OCI-LY7 (cell line): ENCODE measurements at regions not wholly inside any gene's neighbourhood (a gene's known extent, or its start where the extent isn't known, plus 50 kb on each side); places are given as distances from the start of the nearest gene placed in this dataset.
"Not testable (repeated sequence)": the region's sequence is repeated elsewhere in the genome, so short reads cannot be mapped to it uniquely, and the experiment has no call there.

ENCODE experiments used
- BruUV-seq: library from RNA; stranded (reverse); fragments of 400-500 nt; replicated peaks from 2 replicates; lab custom pipeline; 2021; lab: Mats Ljungman, UMichigan
- CTCF ChIA-PET: fragments of 300-600 bp; sonication (Branson Sonifier 250); formaldehyde crosslinking; loops from one replicate; lab custom pipeline; 2022; ENCODE audit warnings: antibody characterized with exemption; ENCODE audit not compliant: unreplicated experiment; lab: Charles Lee
- POLR2A ChIA-PET: fragments of 300-600 bp; sonication (Branson Sonifier 250); formaldehyde crosslinking; loops from one replicate; lab custom pipeline; 2022; ENCODE audit warnings: antibody characterized with exemption; lab: Charles Lee
- DNase-seq: peaks from one replicate; pipeline ENCODE4 v3.0.0-alpha.2; 2015; ENCODE audit warnings: low spot score
- H2AFZ ChIP-seq: fragments of 200-600 bp; sonication (generic), shearing (Covaris generic); 2 replicates; pipeline ENCODE4 v1.6.1; 2014; ENCODE audit warnings: mild to moderate bottlenecking, antibody characterized with exemption, low read length, moderate library complexity
- H3K27ac ChIP-seq: fragments of 200-600 bp; sonication (generic); 2 replicates; pipeline ENCODE4 v1.5.1; 2014; ENCODE audit warnings: mixed run types, low read depth, mild to moderate bottlenecking, moderate library complexity, low read length, inconsistent platforms; ENCODE audit not compliant: poor library complexity, severe bottlenecking
- H3K36me3 ChIP-seq: fragments of 200-600 bp; sonication (generic); 2 replicates; pipeline ENCODE4 v1.6.1; 2014; ENCODE audit warnings: mild to moderate bottlenecking, antibody characterized with exemption, low read length, moderate library complexity, mixed read lengths; ENCODE audit not compliant: insufficient read depth
- H3K4me1 ChIP-seq: fragments of 200-600 bp; sonication (generic); 2 replicates; pipeline ENCODE4 v1.5.1; 2014; ENCODE audit warnings: mild to moderate bottlenecking, low read length; ENCODE audit not compliant: insufficient read depth, poor library complexity, severe bottlenecking
- H3K4me2 ChIP-seq: fragments of 200-600 bp; sonication (generic); 2 replicates; pipeline ENCODE4 v1.6.1; 2014; ENCODE audit warnings: mild to moderate bottlenecking, low read length
- H3K4me3 ChIP-seq: fragments of 200-600 bp; sonication (generic); 2 replicates; pipeline ENCODE4 v1.5.1; 2014; ENCODE audit warnings: mild to moderate bottlenecking, low read depth, low read length; ENCODE audit not compliant: poor library complexity, severe bottlenecking
- H3K79me2 ChIP-seq: fragments of 200-600 bp; sonication (generic); 2 replicates; pipeline ENCODE4 v1.6.1; 2016; ENCODE audit warnings: low read depth, mild to moderate bottlenecking, low read length, moderate library complexity, mixed read lengths; ENCODE audit not compliant: insufficient read depth
- H3K9me2 ChIP-seq: fragments of 200-600 bp; sonication (generic); 2 replicates; pipeline ENCODE4 v1.6.1; 2016; ENCODE audit warnings: mild to moderate bottlenecking, low read length, mixed read lengths; ENCODE audit not compliant: insufficient read depth
- H3K9me3 ChIP-seq: fragments of 200-600 bp; sonication (generic); 2 replicates; pipeline ENCODE4 v1.6.1; 2014; ENCODE audit warnings: mild to moderate bottlenecking, mixed run types, low read length, mixed read lengths
- H4K20me1 ChIP-seq: fragments of 200-600 bp; sonication (generic); 2 replicates; pipeline ENCODE4 v1.6.1; 2014; ENCODE audit warnings: mild to moderate bottlenecking, antibody characterized with exemption, low read length, moderate library complexity, mixed read lengths; ENCODE audit not compliant: insufficient read depth
- EZH2phosphoT487 ChIP-seq: fragments of 200-600 bp; sonication (generic); IDR thresholded peaks from 2 replicates; pipeline ENCODE4 v1.6.1; 2018; ENCODE audit warnings: low read depth, borderline replicate concordance, mild to moderate bottlenecking, mixed run types, antibody characterized with exemption, low read length, moderate library complexity, mixed read lengths
- intact Hi-C: fragments of 100-400 bp; cut with micrococcal nuclease; formaldehyde crosslinking; loops from one replicate; pipeline ENCODE4 v1.10.0; 2022; ENCODE audit not compliant: unreplicated experiment
- TF ChIP-seq, protein P1 (sequence below): fragments of 200-600 bp; sonication (generic); conservative IDR thresholded peaks from 2 replicates; pipeline ENCODE4 v1.5.1; 2014; ENCODE audit warnings: mild to moderate bottlenecking, antibody characterized with exemption, low read length, moderate library complexity, mixed read lengths

DNA sequence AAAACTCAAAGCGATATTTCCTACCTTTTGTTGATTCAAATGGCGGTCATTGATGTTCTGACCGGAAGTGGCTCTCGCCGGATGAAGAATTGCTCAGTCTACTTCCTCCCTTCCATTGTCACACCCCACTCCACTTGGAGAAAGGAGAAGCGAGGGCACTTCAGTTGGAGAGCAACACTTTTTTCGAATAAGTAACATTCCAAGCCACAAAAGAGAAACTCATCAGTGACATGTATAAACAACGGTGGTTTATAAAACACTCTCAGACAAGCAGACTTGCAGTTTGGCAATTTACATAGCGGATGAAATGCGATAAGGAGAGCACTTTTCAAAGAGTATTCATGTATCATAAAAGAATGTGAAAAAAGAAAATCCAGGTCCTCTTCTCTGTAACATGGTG, 919.1 kb downstream of the MCTP2 start:
- BruUV-seq = no TSS peak
- no peaks in the 10 kb centered on the region for H3K36me3 ChIP-seq
- no peak overlapping the region for H3K4me2 ChIP-seq
- TF ChIP-seq, protein P1, sequence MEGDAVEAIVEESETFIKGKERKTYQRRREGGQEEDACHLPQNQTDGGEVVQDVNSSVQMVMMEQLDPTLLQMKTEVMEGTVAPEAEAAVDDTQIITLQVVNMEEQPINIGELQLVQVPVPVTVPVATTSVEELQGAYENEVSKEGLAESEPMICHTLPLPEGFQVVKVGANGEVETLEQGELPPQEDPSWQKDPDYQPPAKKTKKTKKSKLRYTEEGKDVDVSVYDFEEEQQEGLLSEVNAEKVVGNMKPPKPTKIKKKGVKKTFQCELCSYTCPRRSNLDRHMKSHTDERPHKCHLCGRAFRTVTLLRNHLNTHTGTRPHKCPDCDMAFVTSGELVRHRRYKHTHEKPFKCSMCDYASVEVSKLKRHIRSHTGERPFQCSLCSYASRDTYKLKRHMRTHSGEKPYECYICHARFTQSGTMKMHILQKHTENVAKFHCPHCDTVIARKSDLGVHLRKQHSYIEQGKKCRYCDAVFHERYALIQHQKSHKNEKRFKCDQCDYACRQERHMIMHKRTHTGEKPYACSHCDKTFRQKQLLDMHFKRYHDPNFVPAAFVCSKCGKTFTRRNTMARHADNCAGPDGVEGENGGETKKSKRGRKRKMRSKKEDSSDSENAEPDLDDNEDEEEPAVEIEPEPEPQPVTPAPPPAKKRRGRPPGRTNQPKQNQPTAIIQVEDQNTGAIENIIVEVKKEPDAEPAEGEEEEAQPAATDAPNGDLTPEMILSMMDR = no peak
- TF ChIP-seq EZH2phosphoT487 = no peak
- no peaks in the 10 kb centered on the region for H3K79me2 ChIP-seq
- no peak overlapping the region for H3K27ac ChIP-seq
- H3K4me3 ChIP-seq = no peak overlapping the region
- CTCF ChIA-PET = no interaction called here
- POLR2A ChIA-PET = no interaction called here
- H3K4me1 ChIP-seq = no peaks in the 10 kb centered on the region
- no peaks in the 10 kb centered on the region for H3K9me3 ChIP-seq
- no peak overlapping the region for H2AFZ ChIP-seq
- intact Hi-C loops = no loop called here
- H4K20me1 ChIP-seq = no peaks in the 10 kb centered on the region
- DNase-seq = no peak
- H3K9me2 ChIP-seq = no peaks in the 10 kb centered on the region

DNA sequence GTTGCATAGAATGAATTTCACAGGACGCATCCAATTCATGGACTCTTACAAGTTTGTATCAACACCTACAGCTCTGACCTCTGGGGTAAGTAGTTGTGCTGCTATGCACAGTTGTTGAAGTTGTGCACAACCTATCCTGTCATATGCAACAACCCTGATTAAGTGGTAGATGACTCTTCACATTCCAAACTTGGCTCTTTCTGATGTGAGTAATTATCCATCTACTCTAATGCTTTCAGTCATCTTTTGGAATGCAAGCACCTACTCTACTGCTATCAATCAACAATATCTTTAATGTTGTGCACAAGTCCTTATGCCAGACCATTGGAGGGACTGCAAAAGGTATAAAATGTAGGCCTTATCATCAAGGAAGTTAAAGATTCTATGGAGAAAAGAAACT, 921.4 kb downstream of the MCTP2 start:
- no peaks in the 10 kb centered on the region for H3K9me2 ChIP-seq
- no peaks in the 10 kb centered on the region for H3K36me3 ChIP-seq
- CTCF ChIA-PET = no interaction called here
- no TSS peak for BruUV-seq
- POLR2A ChIA-PET = no interaction called here
- no peak for DNase-seq
- TF ChIP-seq, protein P1 = no peak
- no peak for TF ChIP-seq EZH2phosphoT487
- intact Hi-C loops = no loop called here
- no peak overlapping the region for H3K27ac ChIP-seq
- H4K20me1 ChIP-seq = no peaks in the 10 kb centered on the region
- H3K79me2 ChIP-seq = no peaks in the 10 kb centered on the region
- H3K4me1 ChIP-seq = no peaks in the 10 kb centered on the region
- no peaks in the 10 kb centered on the region for H3K9me3 ChIP-seq
- no peak overlapping the region for H3K4me2 ChIP-seq
- H2AFZ ChIP-seq = no peak overlapping the region
- H3K4me3 ChIP-seq = no peak overlapping the region

DNA sequence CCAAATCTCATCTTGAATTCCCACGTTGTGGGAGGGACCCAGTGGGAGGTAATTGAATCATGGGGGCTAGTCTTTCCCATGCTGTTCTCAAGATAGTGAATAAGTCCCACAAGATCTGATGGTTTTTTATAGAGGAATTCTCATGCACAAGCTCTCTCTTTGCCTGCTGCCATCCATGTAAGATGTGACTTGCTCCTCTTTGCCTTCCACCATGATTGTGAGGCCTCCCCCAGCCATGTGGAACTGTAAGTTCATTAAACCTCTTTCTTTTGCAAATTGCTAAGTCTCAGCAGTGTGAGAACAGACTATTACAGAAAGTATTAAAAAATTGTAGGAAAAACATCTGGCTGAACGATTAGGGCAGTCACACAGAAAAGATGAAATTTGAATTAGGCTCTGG, 921.8 kb downstream of the MCTP2 start:
- H3K4me3 ChIP-seq, intact Hi-C loops, H3K36me3 ChIP-seq, H3K4me2 ChIP-seq, H3K79me2 ChIP-seq, H3K4me1 ChIP-seq, H2AFZ ChIP-seq, BruUV-seq, H4K20me1 ChIP-seq, H3K27ac ChIP-seq, H3K9me3 ChIP-seq, DNase-seq, H3K9me2 ChIP-seq, CTCF ChIA-PET, POLR2A ChIA-PET: not testable (repeated sequence)
